Nephron (organoid): ENCODE measurements at regions not wholly inside any gene's neighbourhood (a gene's known extent, or its start where the extent isn't known, plus 50 kb on each side); places are given as distances from the start of the nearest gene placed in this dataset.
A peak's percentile ranks its signal among the peaks of the same experiment; 100 is the strongest.

ENCODE experiments used
- H3K27ac Mint-ChIP-seq, 3 experiments: 2 replicates each; pipeline ENCODE4 v1.8.0; 2020; ENCODE audit warnings: mixed read lengths in 3 of 3, mild to moderate bottlenecking in 2 of 3, moderate library complexity in 1 of 3
- H3K27me3 Mint-ChIP-seq: 2 replicates; pipeline ENCODE4 v1.8.0; 2021; ENCODE audit warnings: low read depth, mild to moderate bottlenecking, moderate library complexity, mixed read lengths
- H3K36me3 Mint-ChIP-seq: 2 replicates; pipeline ENCODE4 v1.8.0; 2020; ENCODE audit warnings: low read depth, mixed read lengths
- H3K4me1 Mint-ChIP-seq: 2 replicates; pipeline ENCODE4 v1.8.0; 2020; ENCODE audit warnings: mixed read lengths
- H3K4me3 Mint-ChIP-seq, 3 experiments: 2 replicates each; pipeline ENCODE4 v1.8.0; 2020; ENCODE audit warnings: mild to moderate bottlenecking in 3 of 3, mixed read lengths in 3 of 3, moderate library complexity in 2 of 3
- H3K9me3 Mint-ChIP-seq: 2 replicates; pipeline ENCODE4 v1.8.0; 2020; ENCODE audit warnings: mixed read lengths
- CTCF ChIP-seq, 3 experiments: fragments of 200-600 bp; sonication (generic); IDR thresholded peaks; one replicate each; pipeline ENCODE4 v1.5.0; 2021; ENCODE audit warnings: antibody characterized with exemption in 3 of 3; ENCODE audit not compliant: unreplicated experiment in 3 of 3

DNA sequence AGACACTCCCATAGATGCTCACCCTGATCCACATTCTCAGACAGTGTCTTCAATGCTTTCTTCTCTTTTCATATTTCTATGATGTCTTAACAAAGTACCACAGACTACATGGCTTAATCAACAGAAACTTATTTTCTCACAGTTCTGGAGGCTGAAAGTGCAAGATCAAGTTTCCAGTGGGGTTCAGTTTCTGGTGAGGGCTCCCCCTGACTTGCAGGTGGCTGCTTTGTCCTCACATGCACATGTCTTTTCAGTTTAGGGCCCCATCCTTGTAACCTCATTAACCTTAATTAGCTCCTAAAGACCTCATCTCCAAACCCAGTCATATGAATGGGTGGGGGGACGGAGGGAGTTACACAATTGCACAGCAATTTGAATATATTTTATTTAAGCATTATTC lies 335.8 kb downstream of the AASDHPPT start:
- H3K36me3 Mint-ChIP-seq, result no peaks in the 10 kb centered on the region
- H3K27me3 Mint-ChIP-seq, result peaks cover 4% of the 10 kb centered on the region
- H3K4me1 Mint-ChIP-seq, result no peaks in the 10 kb centered on the region
- H3K9me3 Mint-ChIP-seq, result no peaks in the 10 kb centered on the region
- TF ChIP-seq CTCF (IDR thresholded peaks at IDR 0.05; ENCODE audit: unreplicated experiment in 3 of 3), result no peak
- H3K27ac Mint-ChIP-seq, result no peak overlapping the region
- no peak overlapping the region for H3K4me3 Mint-ChIP-seq

DNA sequence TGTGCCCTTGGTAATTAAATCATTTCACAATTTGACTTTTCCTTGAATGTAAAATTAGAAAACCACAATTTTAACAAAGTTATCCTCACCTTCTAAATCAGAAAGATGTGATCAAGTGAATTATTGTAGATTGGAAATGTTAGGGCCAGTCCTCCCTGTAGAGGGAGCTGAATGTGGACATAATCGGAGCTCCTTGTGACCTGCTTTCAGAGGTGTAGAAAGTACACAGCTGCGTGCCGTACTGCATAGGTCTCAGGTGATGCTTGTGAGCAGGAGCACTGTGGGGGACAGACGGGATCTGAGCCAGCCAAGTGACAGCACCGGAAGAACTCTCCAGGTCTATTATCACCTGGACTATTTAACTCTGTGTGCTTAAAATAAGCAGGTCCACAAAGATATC lies 338.0 kb downstream of the AASDHPPT start:
- Mint-ChIP-seq H3K9me3 (no peaks in the 10 kb centered on the region), H3K36me3 (no peaks in the 10 kb centered on the region), H3K4me1 (no peaks in the 10 kb centered on the region), H3K27me3 (peaks cover 4% of the 10 kb centered on the region), H3K4me3 (no peak overlapping the region), H3K27ac (no peak overlapping the region)
- TF ChIP-seq CTCF (IDR thresholded peaks at IDR 0.05; ENCODE audit: unreplicated experiment in 3 of 3), result no peak

- Mint-ChIP-seq H3K4me3 (no peak overlapping the region), H3K4me1 (no peaks in the 10 kb centered on the region), H3K36me3 (no peaks in the 10 kb centered on the region), H3K27ac (no peak overlapping the region), H3K27me3 (no peaks in the 10 kb centered on the region), H3K9me3 (no peaks in the 10 kb centered on the region)
- TF ChIP-seq CTCF (IDR thresholded peaks at IDR 0.05; ENCODE audit: unreplicated experiment in 3 of 3), result no peak
Observed at GRCh38 chr11:106418791-106419190, 341.3 kb downstream of the AASDHPPT start.

GRCh38 chr11:106420048-106420665 lies 342.7 kb downstream of the AASDHPPT start:
- Mint-ChIP-seq H3K9me3 (no peaks in the 10 kb centered on the region), H3K4me3 (no peak overlapping the region), H3K27me3 (no peaks in the 10 kb centered on the region), H3K36me3 (no peaks in the 10 kb centered on the region), H3K27ac (peak overlapping the region in 1 of 3 experiments; percentile 16), H3K4me1 (no peaks in the 10 kb centered on the region)
- TF ChIP-seq CTCF (IDR thresholded peaks at IDR 0.05; ENCODE audit: unreplicated experiment in 3 of 3), result no peak

GRCh38 chr11:106420686-106421085 lies 343.2 kb downstream of the AASDHPPT start:
- Mint-ChIP-seq H3K27ac (no peak overlapping the region), H3K9me3 (no peaks in the 10 kb centered on the region), H3K4me3 (no peak overlapping the region), H3K36me3 (no peaks in the 10 kb centered on the region), H3K27me3 (no peaks in the 10 kb centered on the region), H3K4me1 (no peaks in the 10 kb centered on the region)
- TF ChIP-seq CTCF (IDR thresholded peaks at IDR 0.05; ENCODE audit: unreplicated experiment in 3 of 3), result no peak

DNA sequence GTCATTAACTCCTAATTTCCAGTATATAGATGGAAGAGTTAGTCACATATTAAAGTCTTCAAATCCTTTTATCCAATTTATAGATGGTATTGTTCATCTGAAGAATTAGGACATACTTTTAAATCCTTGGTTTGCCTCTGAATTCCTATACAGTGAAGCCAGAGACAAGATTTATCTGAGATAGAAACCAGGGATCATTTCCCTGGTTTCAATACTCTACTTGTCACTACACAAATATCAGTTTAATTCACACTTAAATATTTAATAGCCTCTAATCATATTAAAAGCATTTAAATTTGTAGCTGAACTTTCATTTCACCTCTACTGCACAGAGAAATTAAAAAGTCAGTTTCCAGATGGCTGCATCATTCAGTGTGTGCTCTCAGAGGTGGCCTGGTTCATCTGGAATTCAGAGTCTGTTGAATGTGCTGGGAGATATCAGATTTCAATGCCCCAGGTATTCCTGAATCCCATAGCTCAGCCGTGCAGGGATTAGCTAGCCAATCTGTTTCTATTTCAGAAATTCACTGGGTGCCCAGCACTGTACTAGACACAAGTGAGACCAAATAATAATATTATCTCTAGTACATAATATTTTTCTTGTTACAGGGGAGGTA lies 344.3 kb downstream of the AASDHPPT start:
- H3K27me3 Mint-ChIP-seq, result no peaks in the 10 kb centered on the region
- H3K4me3 Mint-ChIP-seq, result no peak overlapping the region
- TF ChIP-seq CTCF (IDR thresholded peaks at IDR 0.05; ENCODE audit: unreplicated experiment in 3 of 3), result no peak
- H3K4me1 Mint-ChIP-seq, result no peaks in the 10 kb centered on the region
- no peak overlapping the region for H3K27ac Mint-ChIP-seq
- H3K36me3 Mint-ChIP-seq, result no peaks in the 10 kb centered on the region
- H3K9me3 Mint-ChIP-seq, result no peaks in the 10 kb centered on the region
